GM18499 (cell line): ENCODE measurements at regions not wholly inside any gene's neighbourhood (a gene's known extent, or its start where the extent isn't known, plus 50 kb on each side); places are given as distances from the start of the nearest gene placed in this dataset.

Source experiments
- ATAC-seq: cut with Tn5 transposase; IDR thresholded peaks from one replicate; pipeline ENCODE4 v1.9.1; 2021; ENCODE audit warnings: moderate number of reproducible peaks; ENCODE audit not compliant: insufficient read depth, unreplicated experiment

- no peak for ATAC-seq
Observed at GRCh38 chr1:67991546-67991945, 58.9 kb downstream of the DIRAS3 start.

- no peak for ATAC-seq
Observed at GRCh38 chr1:67988066-67988465, 62.4 kb downstream of the DIRAS3 start.

GRCh38 chr1:67987046-67987799 lies 63.2 kb downstream of the DIRAS3 start:
- ATAC-seq = no peak

- no peak for ATAC-seq
Observed at GRCh38 chr1:67983867-67984266, 66.6 kb downstream of the DIRAS3 start.

GRCh38 chr1:67980028-67980427 lies 70.4 kb downstream of the DIRAS3 start:
- no peak for ATAC-seq

DNA sequence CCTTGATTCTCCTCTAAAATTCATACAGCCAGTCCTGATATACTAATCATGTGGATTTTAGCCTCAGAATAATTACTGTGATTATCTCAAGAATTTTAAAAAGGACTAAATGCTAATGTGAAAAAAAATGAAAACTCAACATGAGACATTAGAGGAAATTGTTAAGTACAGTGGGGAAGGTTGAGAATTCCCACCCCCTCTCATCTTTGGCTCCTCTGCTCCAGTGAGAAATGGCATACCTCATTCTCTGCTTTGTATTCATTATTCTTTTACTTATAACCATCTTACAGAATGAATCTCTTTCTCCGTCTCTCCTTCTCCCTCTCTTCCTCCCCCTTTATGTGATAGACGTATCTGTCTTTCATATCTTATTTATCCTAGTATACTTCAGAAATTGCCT lies 70.9 kb downstream of the DIRAS3 start:
- no peak for ATAC-seq

DNA sequence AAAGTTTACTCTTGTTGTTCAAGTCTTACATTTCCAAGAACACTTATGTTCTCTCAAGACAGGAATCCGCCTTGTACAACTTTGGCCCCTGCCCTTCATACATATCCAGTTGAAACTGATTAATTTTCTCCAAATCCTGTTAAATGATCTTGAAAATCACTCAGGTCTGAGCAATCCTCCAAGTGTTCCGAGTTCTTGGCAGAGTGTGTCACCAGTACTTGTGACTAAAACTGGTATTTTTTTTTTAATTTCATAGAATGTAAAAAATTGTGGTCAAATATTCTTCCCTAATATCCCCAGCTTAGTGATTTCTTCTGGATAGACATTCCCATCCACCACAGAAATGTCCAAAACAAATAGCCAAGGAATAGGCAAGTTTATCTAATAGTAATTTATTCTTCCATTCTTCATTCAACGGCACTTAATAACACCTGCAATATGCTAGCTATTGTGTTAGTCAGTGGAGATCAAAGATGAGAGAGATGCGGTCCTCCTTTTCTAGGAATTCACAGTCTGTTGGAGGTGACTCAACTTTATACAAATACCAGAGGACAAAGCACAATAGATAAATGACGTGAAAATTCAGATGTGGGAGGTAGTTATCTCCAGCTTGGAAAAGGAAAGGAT lies 71.4 kb downstream of the DIRAS3 start:
- ATAC-seq = no peak

- no peak for ATAC-seq
Observed at GRCh38 chr1:67977756-67978155, 72.7 kb downstream of the DIRAS3 start.

DNA sequence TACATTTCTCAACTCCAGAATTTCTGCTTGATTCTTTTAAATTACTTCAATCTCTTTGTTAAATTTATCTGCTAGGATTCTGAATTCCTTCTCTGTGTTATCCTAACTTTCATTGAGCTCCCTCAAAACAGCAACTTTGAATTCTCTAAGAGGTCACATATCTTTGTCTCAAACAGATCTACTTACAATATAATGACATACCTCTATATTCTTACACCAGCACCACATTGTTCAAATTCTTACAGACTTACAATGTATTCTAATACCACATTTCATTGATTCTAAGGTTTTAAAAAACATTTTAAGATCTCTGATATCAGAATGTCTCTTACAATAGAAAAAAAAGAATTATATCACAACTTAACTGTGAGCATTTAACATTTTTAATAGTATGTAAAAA lies 77.4 kb downstream of the DIRAS3 start:
- ATAC-seq = no peak

DNA sequence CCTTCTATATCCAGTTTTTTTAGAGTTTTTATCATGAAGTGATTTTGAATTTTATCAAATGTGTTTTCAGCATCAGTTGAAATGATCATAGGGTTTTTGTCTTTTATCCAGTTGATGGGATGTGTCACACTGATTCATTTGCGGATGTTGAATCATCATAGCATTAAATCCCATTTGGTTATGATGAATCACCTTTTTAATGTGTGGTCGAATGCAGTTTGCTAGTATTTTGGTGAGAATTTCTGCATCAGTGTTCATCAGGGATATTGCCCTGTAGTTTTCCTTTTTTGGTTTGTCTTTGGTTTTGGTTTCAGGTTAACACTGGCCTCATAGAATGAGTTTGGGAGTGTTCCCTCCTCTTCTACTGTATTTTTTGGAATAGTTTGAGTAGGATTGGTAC lies 80.3 kb downstream of the DIRAS3 start:
- no peak for ATAC-seq

DNA sequence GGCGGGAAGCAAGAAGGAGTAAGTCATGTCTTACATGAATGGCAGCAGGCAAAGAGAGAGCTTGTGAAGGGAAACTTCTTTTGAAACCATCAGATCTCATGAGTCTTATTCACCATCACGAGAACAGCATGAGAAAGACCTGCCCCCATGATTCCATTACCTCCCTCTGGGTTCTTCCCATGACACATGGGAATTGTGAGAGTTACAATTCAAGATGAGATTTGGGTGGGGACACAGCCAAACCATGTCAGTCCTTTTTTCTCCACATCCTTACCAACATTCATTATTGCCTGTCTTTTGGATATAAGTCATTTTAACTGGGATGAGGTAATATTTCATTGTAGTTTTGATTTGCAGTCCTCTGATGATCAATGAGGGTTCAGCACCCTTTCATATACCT lies 81.0 kb downstream of the DIRAS3 start:
- ATAC-seq = no peak

GRCh38 chr1:67966666-67967009 lies 83.8 kb downstream of the DIRAS3 start:
- ATAC-seq = no peak

DNA sequence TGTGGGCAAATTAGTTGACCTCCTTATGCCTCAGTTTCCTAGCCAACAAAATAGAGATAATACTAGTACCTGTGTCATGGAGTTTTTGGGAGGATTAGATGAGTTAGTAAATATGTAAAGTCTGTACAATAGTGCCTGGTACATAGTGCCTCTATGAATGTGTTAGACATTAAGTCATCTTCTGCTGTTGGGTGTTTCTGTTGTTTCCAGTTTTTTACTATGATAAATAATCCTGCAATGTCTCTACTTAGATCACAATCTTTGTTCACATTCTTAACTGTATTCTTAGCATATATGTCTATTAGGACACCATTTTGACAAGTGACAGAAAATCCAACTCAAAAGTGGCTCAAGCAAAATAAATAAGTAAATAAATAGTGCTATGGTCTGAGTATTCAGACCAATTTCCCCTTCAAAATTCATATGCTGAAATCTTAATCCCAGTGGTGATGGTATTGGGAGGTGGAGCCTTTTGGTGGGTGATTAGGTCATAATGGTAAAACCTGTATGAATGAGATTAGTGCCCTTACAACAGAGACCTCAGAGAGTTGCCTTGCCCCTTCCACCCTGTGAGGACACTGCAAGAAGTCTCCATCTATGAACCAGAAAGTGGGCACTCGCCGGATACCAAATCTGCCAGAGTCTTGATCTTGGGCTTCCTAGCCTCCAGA lies 84.3 kb downstream of the DIRAS3 start:
- no peak for ATAC-seq

GRCh38 chr1:67963263-67963662 lies 87.2 kb downstream of the DIRAS3 start:
- no peak for ATAC-seq

DNA sequence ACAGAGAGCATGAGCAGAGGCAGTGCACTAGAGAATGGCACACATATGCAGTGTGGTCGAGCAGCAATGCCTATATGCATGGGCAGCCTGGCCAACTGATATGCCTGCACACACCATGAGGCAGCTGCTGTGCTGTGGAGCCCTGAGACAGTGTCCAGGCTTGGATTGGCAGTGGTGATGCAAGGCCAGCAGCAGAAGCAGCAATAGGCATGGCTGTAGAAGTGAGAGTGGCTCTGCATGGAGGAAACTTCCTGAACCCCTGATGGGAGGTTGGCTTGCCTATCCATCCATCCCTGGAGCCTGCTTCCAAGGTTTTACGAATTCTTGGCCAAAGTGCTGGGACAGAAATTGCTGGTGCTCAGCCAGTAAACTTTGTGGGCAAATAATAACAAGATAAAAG lies 89.7 kb downstream of the DIRAS3 start:
- ATAC-seq = no peak

DNA sequence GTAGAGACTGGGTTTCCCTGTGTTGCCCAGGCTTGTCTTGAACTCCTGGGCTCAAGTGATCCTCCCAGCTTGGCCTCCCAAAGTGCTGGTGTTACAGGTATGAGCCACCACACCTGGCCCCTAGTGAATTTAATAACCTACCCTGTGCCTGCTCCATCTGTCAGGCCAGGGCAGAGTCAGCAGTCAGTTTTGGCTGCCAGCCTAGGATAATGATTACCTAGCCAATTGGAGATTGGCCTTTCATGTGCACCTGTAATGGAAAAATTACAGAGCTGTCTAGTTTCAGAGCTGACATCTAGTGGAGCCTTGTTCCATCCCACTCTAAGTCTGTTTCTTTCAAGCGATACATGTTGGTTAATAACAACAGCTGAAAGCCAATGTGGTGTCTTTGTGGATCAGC lies 92.0 kb downstream of the DIRAS3 start:
- no peak for ATAC-seq

DNA sequence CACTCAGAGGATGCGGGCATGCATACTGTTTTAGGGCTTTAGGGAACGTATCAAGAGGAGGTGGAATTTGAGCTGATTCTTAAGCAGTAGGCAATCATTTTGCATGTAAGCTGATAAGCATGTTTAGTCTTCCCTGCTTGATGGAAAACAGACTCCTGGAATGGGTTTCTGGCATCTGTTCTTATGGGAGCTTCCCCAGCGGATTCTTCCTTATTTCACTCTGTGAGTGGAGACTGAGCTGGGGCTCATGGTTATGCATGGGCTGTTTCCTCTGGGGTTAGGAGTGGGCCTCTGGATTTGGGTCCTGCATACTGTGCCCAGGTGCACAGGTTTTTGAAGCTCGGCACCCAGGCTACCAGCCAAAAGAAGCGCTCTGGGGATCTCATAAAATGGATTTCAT lies 93.4 kb downstream of the DIRAS3 start:
- no peak for ATAC-seq

GRCh38 chr1:67956116-67956515 lies 94.3 kb downstream of the DIRAS3 start:
- no peak for ATAC-seq

- no peak for ATAC-seq
Observed at GRCh38 chr1:67955591-67955990, 94.8 kb downstream of the DIRAS3 start.

DNA sequence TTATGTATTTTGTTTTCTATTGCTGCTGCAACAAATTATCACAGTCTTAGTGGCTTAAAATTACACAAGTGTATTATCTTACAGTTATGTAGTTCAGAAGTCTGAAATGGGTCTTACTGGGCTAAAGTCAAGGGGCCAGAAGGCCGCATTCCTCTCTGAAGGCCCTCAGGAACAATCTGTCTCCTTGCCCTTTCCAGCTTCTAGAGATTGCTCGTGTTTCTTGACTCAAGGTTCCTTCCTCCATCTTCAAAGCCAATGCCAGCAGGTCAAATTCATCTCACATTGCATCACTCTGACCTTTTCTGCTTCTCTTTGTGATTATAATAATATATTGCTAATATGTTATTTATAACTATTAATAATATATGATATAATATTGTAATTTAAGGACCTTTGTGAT lies 97.1 kb downstream of the DIRAS3 start:
- no peak for ATAC-seq

DNA sequence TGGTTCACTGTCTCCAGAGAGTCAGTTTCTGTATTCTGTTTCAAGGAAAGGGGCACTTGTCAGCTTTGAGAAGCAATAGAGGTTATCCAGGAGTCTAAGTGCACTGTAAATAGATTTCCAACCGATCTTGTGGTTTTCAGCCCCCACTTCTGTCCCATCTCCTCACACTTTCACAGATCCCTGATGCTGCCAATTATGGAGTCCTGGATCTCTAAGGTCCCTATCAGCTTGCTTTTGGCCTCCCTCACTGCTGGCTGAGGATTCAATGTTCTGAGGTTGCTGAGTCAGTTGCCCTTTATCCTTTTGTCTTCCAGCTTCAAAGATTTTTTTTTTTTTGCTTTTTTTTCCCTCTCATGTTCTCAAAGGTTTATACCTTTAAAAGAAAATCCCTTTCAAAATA lies 98.4 kb downstream of the DIRAS3 start:
- no peak for ATAC-seq

DNA sequence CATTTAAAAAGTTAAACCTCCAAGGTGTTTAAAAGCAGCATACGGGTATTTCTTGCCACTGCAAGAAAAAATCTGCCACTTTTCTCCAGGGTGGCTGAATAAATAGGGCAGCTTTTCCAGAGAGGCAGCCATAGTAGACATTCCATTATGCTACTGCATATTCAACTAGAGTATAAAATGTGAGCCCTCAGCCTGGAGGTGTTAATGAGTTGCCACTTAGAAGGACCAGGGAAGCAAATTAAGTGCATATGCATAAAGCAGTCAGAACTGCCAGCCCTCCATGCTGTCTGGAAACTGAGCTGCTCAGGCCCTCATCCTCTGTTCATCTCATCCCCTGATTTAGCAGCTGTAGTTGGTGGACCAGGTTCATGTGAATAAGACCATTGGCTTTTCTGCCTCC lies 99.4 kb downstream of the DIRAS3 start:
- ATAC-seq = no peak
